CD4-positive, alpha-beta T cell (primary cell): ENCODE measurements at regions not wholly inside any gene's neighbourhood (a gene's known extent, or its start where the extent isn't known, plus 50 kb on each side); places are given as distances from the start of the nearest gene placed in this dataset.

Experiments
- ATAC-seq: fragments of 200-7000 bp; cut with Tn5 transposase; one replicate; pipeline ENCODE4 v1.10.0; 2022; ENCODE audit warnings: mild to moderate bottlenecking; ENCODE audit not compliant: poor library complexity
- CTCF ChIA-PET: fragments of 350-600 bp; sonication (Branson Sonifier 250); formaldehyde crosslinking; loops from one replicate; lab custom pipeline; 2021; ENCODE audit warnings: antibody characterized with exemption, inconsistent platforms; lab: Charles Lee
- POLR2A ChIA-PET: fragments of 350-600 bp; sonication (Branson Sonifier 250); formaldehyde crosslinking; loops from one replicate; lab custom pipeline; 2021; ENCODE audit warnings: antibody characterized with exemption, inconsistent platforms; lab: Charles Lee
- DNase-seq, 14 experiments: peaks; one replicate each; pipeline ENCODE4 v3.0.0-alpha.2; 2013 to 2020; ENCODE audit warnings: mixed read lengths in 2 of 14
- H3K27ac ChIP-seq, 2 donors: one replicate each; pipeline versions ENCODE4 v1.5.1 to v1.7.0; 2013; ENCODE audit warnings: low read length in 2 of 2, low read depth in 1 of 2, mild to moderate bottlenecking in 1 of 2
- H3K27me3 ChIP-seq, 2 experiments: 1 replicate in 1 of 2; 2 replicates in 1 of 2; pipeline versions ENCODE4 v1.6.1 to v1.7.0; 2013; ENCODE audit warnings: low read length in 2 of 2, control low read depth in 1 of 2, mild to moderate bottlenecking in 1 of 2, moderate library complexity in 1 of 2; ENCODE audit not compliant: insufficient read depth in 2 of 2, control insufficient read depth in 1 of 2
- H3K36me3 ChIP-seq: one replicate; pipeline ENCODE4 v1.6.1; 2013; ENCODE audit warnings: low read length, control low read depth; ENCODE audit not compliant: insufficient read depth
- H3K4me1 ChIP-seq: one replicate; pipeline ENCODE4 v1.6.1; 2013; ENCODE audit warnings: low read length, control low read depth; ENCODE audit not compliant: insufficient read depth
- H3K4me3 ChIP-seq: one replicate; pipeline ENCODE4 v1.5.1; 2013; ENCODE audit warnings: mild to moderate bottlenecking, low read length, moderate library complexity
- H3K9me3 ChIP-seq, 2 experiments: 1 replicate in 1 of 2; 2 replicates in 1 of 2; pipeline versions ENCODE4 v1.6.1 to v1.7.0; 2013; ENCODE audit warnings: low read length in 2 of 2, mild to moderate bottlenecking in 2 of 2, control low read depth in 1 of 2, moderate library complexity in 1 of 2; ENCODE audit not compliant: control insufficient read depth in 1 of 2, insufficient read depth in 1 of 2
- H3K27ac Mint-ChIP-seq: one replicate; pipeline ENCODE4 v1.8.0; 2020; ENCODE audit warnings: mixed read lengths
- H3K27me3 Mint-ChIP-seq: one replicate; pipeline ENCODE4 v1.8.0; 2021; ENCODE audit warnings: mixed read lengths
- H3K36me3 Mint-ChIP-seq: one replicate; pipeline ENCODE4 v1.8.0; 2021; ENCODE audit warnings: low read depth, mixed read lengths
- H3K4me1 Mint-ChIP-seq: one replicate; pipeline ENCODE4 v1.8.0; 2021; ENCODE audit warnings: low read depth, mixed read lengths
- H3K4me3 Mint-ChIP-seq: one replicate; pipeline ENCODE4 v1.8.0; 2020; ENCODE audit warnings: mild to moderate bottlenecking, mixed read lengths
- H3K9me3 Mint-ChIP-seq: one replicate; pipeline ENCODE4 v1.8.0; 2020; ENCODE audit warnings: mixed read lengths
- CTCF ChIP-seq: fragments of 200-600 bp; IDR thresholded peaks from one replicate; pipeline ENCODE4 v1.8.0; 2022; ENCODE audit warnings: antibody characterized with exemption, mild to moderate bottlenecking
- intact Hi-C, 2 experiments: fragments of 100-400 bp; cut with DNase I in 1 of 2; cut with micrococcal nuclease in 1 of 2; formaldehyde crosslinking; loops; one replicate each; pipeline versions ENCODE4 v1.15.1 to v1.9.0; 2023 to 2025; cut with DNase I, micrococcal nuclease

GRCh38 chr16:79394206-79394605 lies 206.3 kb downstream of the MAF start:
- H3K4me1 ChIP-seq = peaks cover 8% of the 10 kb centered on the region
- intact Hi-C loops = no loop called here
- Mint-ChIP-seq H3K9me3 (no peaks in the 10 kb centered on the region), H3K36me3 (no peaks in the 10 kb centered on the region), H3K27ac (no peak overlapping the region), H3K4me1 (no peaks in the 10 kb centered on the region), H3K4me3 (no peak overlapping the region), H3K27me3 (no peaks in the 10 kb centered on the region)
- DNase-seq (no peak), ATAC-seq (no peak)
- POLR2A ChIA-PET = interaction anchor here (0.5 kb wide), 1 partner anchor 613 kb away, joined by 3 read pairs; no protein-coding TSS in a partner anchor
- no peak for TF ChIP-seq CTCF
- no peak overlapping the region for H3K27ac ChIP-seq
- no peak overlapping the region for H3K4me3 ChIP-seq
- no peaks in the 10 kb centered on the region for H3K27me3 ChIP-seq
- CTCF ChIA-PET = no interaction called here
- H3K9me3 ChIP-seq = no peaks in the 10 kb centered on the region
- H3K36me3 ChIP-seq = no peaks in the 10 kb centered on the region

GRCh38 chr16:79393564-79393963 lies 207.0 kb downstream of the MAF start:
- Mint-ChIP-seq H3K4me3 (no peak overlapping the region), H3K9me3 (no peaks in the 10 kb centered on the region), H3K27me3 (no peaks in the 10 kb centered on the region), H3K4me1 (no peaks in the 10 kb centered on the region), H3K27ac (no peak overlapping the region), H3K36me3 (no peaks in the 10 kb centered on the region)
- H3K9me3 ChIP-seq = no peaks in the 10 kb centered on the region
- peaks cover 8% of the 10 kb centered on the region for H3K4me1 ChIP-seq
- POLR2A ChIA-PET = no interaction called here
- no peak overlapping the region for H3K4me3 ChIP-seq
- no peak overlapping the region for H3K27ac ChIP-seq
- ATAC-seq (no peak), DNase-seq (no peak)
- no peaks in the 10 kb centered on the region for H3K36me3 ChIP-seq
- intact Hi-C loops = no loop called here
- CTCF ChIA-PET = no interaction called here
- no peak for TF ChIP-seq CTCF
- H3K27me3 ChIP-seq = no peaks in the 10 kb centered on the region

- TF ChIP-seq CTCF = no peak
- intact Hi-C loops = no loop called here
- H3K36me3 Mint-ChIP-seq = no peaks in the 10 kb centered on the region
- Histone ChIP-seq H3K27ac (no peak overlapping the region), H3K4me1 (peaks cover 8% of the 10 kb centered on the region), H3K9me3 (no peaks in the 10 kb centered on the region), H3K4me3 (no peak overlapping the region), H3K36me3 (no peaks in the 10 kb centered on the region), H3K27me3 (no peaks in the 10 kb centered on the region)
- no peaks in the 10 kb centered on the region for H3K4me1 Mint-ChIP-seq
- DNase-seq (no peak), ATAC-seq (no peak)
- CTCF ChIA-PET = no interaction called here
- POLR2A ChIA-PET = no interaction called here
- H3K27ac Mint-ChIP-seq = no peak overlapping the region
- H3K4me3 Mint-ChIP-seq = no peak overlapping the region
- no peaks in the 10 kb centered on the region for H3K9me3 Mint-ChIP-seq
- H3K27me3 Mint-ChIP-seq = no peaks in the 10 kb centered on the region
These were observed 207.4 kb downstream of the MAF start for GRCh38 chr16:79393127-79393526.
